NCI-H524 treated with DMSO at 0.1 percent for 48 hours (cell line): ENCODE measurements at regions not wholly inside any gene's neighbourhood (a gene's known extent, or its start where the extent isn't known, plus 50 kb on each side); places are given as distances from the start of the nearest gene placed in this dataset.

Experiments used
- DNase-seq: peaks from one replicate; lab custom pipeline; 2025; lab: John Stamatoyannopoulos, UW

DNA sequence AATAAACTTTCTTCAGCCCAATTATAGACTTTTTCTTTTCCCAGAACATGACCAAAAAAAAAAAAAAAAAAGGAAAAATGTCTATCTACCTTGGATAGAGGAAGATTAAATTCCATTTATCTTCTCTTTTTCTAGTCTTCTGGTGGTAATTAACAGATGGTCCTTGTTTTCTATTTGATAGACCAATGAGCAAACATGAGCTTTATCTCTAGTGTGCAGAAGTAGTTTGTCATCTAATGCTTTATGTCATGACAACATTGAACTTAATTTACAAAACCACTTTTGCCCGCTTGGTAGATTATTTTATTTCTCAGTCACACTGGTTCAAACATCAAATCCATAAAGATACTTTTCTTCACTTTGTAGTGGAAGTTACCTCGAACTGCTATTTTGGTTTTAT lies 69.5 kb upstream of the ELL2 start:
- no peak for DNase-seq

DNA sequence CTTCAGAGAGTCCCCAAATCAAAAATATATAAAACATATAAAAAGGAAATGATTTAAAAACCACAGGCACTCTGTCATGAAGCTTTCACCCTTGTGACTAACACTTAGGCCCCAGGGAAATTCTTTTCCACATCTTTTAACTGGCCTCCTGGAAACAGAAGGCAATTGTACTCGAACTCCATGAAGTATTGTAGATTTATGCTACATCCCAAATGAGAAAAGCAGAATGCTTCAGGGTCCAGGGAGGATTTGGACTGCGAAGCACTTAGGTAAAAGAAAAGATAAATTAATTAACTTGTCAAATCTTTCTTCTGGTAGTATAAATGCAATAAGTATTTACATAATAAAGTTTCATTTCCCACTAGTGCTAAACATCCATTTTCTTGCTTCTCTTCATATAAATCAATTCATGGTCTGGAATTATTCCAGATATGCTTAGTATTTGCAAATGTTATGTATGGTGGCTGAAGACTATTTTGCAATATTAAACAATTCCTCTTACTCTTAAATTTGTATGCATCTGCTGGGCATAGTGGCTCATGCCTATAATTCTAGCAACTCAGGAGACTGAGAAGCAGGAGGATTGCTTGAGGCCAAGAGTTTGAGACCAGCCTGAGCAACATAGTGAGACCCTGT lies 64.9 kb upstream of the ELL2 start:
- no peak for DNase-seq

DNA sequence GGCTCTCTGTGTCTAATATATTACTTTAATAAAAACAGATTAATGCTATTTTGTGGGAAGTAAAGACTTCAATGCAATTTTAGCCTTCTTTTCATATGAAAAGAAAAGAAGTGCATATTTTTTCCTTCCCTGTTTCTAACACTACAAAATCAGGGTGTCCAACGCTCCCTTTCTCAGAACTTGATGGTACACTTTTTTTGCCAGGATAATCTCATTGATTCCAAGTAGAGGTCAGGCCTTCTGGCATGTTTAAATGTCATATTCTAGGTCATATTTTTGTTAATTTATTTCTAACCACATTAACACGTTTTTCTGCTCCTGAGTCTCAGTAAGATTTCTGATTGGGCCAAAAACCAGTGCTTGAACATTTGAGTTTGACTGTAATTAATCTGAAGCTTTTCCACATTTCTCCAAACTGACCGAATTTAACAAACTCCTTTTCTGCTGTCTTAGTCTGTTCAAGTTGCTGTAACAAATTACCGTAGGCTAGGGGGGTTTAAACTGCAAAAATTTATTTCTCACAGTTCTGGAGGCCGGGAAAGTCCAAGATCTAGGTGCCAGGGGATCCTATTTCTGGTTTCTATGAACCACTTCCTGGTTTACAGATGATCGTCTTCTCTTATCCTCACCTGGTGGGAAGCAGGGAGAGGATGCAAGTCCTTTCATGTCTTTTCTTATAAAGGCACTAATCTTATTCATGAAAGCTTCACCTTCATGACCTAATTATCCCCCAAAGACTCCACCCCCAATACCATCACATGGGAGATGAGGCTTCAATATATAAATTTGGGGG lies 63.2 kb upstream of the ELL2 start:
- DNase-seq = no peak

DNA sequence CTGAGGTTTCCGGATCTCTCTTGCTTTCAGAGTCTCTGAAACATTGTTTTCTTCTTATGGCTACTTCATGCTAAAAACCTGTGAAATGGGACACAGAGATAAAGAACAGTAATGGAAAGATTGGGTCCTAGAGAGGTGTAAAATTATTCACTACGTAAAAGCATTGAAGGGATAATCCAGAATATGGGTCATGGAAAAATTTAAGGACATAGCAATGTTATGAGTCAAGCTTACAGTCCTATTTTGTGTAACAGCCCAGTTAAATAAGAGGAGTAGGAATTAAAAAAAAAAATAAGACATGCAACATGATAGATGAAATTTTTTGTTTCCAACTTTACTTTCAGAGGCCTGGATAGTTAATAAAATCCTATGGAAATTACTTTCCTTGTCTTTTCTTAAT lies 61.9 kb upstream of the ELL2 start:
- no peak for DNase-seq

DNA sequence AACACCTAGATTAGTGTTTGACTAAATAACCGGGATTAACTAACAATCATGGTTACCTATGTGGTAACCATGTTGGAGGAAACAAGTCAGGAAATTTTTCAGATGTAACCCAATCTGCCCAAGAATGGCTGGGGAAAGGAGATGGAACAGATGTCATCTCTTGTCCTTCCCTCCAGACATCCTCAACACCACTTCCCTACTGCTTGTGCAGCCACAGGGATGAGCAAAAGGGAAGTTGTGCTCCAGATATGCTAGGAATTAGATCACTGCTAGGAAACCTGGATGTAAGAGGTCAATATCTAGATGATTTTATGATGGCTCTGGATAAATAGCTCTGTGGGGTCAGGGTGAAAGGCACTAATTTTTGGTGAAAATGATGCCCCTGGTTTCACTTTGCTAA lies 61.3 kb upstream of the ELL2 start:
- DNase-seq = no peak

DNA sequence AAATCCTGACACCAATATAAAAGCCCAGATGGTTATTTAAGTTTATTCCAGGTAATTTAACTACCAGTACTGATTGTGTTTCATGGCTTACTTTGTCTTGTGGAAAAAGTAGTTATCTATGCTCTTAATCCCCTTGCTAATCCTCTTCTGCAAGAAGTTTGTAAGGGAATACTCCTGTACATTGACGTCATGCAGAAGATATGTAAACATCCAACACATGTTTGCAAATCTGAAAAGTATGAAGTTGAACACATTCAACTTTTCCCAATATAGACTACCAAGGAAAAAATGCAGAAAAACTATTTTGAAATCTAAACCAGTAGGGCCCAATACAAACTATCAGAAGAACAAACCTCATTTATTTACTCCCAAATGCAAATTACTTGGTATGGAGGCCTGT lies 56.3 kb upstream of the ELL2 start:
- peak; percentile 81 for DNase-seq

DNA sequence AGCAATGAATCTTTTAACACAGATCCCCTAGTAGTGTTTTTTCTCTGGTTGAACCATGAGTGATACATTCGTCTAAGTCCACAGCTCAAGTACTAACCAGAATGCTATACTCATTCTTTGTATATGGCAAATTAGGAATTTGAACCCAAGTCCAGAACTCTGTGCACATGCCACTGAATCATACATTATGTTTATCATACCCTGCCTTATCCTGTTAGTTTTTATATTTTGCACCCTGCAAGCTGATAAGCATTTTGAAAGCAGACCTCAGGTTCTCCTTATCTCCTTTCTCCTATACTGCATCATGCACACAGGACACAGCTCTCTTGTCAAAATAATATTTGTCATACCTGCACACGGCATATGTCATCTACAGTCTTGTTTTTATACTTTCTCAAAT lies 54.6 kb upstream of the ELL2 start:
- DNase-seq = no peak

DNA sequence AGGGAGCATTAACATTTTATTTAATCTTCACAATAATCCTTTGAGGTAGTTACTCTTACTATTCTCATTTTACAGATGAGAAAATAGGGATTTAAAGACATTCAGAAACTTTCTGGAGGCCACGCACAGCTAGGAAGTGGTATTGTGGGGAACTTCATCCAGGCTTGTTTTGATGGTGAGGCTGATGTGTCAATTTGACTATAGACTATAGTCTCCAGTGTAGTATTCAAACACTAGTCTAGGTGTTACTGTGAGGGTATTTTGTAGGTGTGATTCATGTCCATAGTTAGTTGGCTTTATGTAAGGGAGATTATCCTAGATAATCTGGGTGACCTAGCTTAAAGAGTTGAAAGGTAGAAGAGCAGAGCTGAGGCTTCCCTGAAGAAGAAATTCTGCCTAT lies 54.1 kb upstream of the ELL2 start:
- no peak for DNase-seq

DNA sequence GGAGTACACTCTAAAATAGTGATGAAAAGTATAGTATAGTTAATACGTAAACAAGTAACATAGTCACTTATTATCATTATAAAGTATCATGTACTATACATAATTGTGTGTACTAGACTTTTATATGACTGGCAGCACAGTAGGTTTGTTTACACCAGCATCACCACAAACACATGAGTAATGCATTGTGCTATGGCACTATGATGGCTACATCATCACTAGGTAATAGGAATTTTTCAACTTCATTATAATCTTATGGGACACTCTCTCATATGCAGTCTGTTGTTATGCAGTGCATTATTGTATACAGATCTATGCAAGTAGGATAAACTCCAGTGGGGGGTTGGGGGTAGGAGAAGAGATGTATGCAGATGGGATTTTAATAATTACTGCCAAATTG lies 52.7 kb upstream of the ELL2 start:
- no peak for DNase-seq

DNA sequence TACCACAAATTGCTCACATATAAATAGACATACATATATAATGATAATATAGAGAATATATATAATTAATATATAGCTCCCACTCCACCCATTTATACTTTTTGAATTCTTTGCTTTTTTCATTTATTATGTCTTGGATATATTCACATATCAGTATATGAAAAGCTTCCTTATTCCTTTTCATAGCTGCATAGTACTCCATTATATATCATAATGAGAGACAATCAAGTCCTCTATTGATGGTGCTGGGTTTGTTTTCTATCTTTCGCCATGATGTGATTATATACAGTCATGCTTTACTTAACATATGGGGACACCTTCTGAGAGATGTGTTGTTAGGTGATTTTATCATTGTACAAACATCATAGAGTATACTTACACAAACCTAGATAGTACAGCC lies 51.6 kb upstream of the ELL2 start:
- DNase-seq = no peak

DNA sequence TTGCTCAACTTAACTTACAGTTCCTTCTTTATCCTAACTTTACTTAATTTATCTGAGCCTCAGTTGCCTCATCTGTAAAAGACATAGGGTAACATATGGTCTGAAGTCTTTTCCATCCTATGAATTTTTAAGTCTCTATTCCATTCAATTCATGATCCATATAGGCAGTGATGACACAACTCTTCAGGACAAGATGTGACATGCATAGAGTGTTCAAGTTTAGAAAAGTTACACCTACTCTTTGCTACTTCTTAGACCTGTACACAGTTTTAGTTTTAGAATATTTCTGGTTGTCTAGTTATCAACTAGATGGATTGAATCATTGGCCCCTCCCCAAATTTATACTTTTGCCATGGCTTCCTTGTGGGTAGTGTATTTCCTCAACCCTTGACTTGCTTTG lies 50.7 kb upstream of the ELL2 start:
- no peak for DNase-seq
